Caco-2 (cell line): ENCODE measurements at regions not wholly inside any gene's neighbourhood (a gene's known extent, or its start where the extent isn't known, plus 50 kb on each side); places are given as distances from the start of the nearest gene placed in this dataset.

ENCODE experiments used
- BruUV-seq: library from RNA; stranded (reverse); fragments of 400-500 nt; replicated peaks from 2 replicates; lab custom pipeline; 2021; lab: Mats Ljungman, UMichigan
- CTCF ChIA-PET: fragments of 300-600 bp; sonication (Branson Sonifier 250); formaldehyde crosslinking; loops from one replicate; lab custom pipeline; 2022; ENCODE audit warnings: antibody characterized with exemption; lab: Charles Lee
- POLR2A ChIA-PET: fragments of 300-600 bp; sonication (Branson Sonifier 250); formaldehyde crosslinking; loops from one replicate; lab custom pipeline; 2022; ENCODE audit warnings: antibody characterized with exemption; lab: Charles Lee
- DNase-seq, 2 experiments: peaks; one replicate each; pipeline versions ENCODE4 v3.0.0 to v3.0.0-alpha.2; 2020 to 2022
- H3K27me3 ChIP-seq: replicated peaks from 2 replicates; pipeline ENCODE4 v1.6.0; 2011; ENCODE audit warnings: low read length; ENCODE audit not compliant: control insufficient read depth, insufficient read depth
- H3K36me3 ChIP-seq: 2 replicates; pipeline ENCODE4 v1.5.1; 2011; ENCODE audit warnings: low read length; ENCODE audit not compliant: control insufficient read depth, insufficient read depth
- H3K4me1 ChIP-seq: fragments of 250-450 bp; sonication (Bioruptor Pico); 2 replicates; pipeline ENCODE4 v1.5.1; 2020; ENCODE audit warnings: mild to moderate bottlenecking
- H3K4me3 ChIP-seq: 2 replicates; pipeline ENCODE4 v1.5.1; 2011; ENCODE audit warnings: low read depth, mild to moderate bottlenecking, control low read depth, low read length
- H3K9me3 ChIP-seq: fragments of 250-450 bp; sonication (Bioruptor Pico); 2 replicates; pipeline ENCODE4 v1.5.1; 2020; ENCODE audit warnings: mild to moderate bottlenecking, moderate library complexity
- H3K27ac Mint-ChIP-seq: one replicate; pipeline ENCODE4 v1.8.0; 2022; ENCODE audit warnings: mixed read lengths; ENCODE audit not compliant: unreplicated experiment
- H3K27me3 Mint-ChIP-seq: one replicate; pipeline ENCODE4 v1.8.0; 2022; ENCODE audit warnings: mixed read lengths; ENCODE audit not compliant: insufficient read depth, unreplicated experiment
- H3K36me3 Mint-ChIP-seq: one replicate; pipeline ENCODE4 v1.8.0; 2022; ENCODE audit warnings: mild to moderate bottlenecking, mixed read lengths; ENCODE audit not compliant: insufficient read depth, unreplicated experiment
- H3K4me1 Mint-ChIP-seq: one replicate; pipeline ENCODE4 v1.8.0; 2022; ENCODE audit warnings: low read depth, mixed read lengths; ENCODE audit not compliant: unreplicated experiment
- H3K4me3 Mint-ChIP-seq: one replicate; pipeline ENCODE4 v1.8.0; 2022; ENCODE audit warnings: mild to moderate bottlenecking, moderate library complexity, mixed read lengths; ENCODE audit not compliant: unreplicated experiment
- H3K9me3 Mint-ChIP-seq: one replicate; pipeline ENCODE4 v1.8.0; 2022; ENCODE audit warnings: mixed read lengths; ENCODE audit not compliant: unreplicated experiment
- intact Hi-C: fragments of 100-400 bp; cut with micrococcal nuclease; formaldehyde crosslinking; loops from one replicate; pipeline ENCODE4 v1.10.0; 2022; ENCODE audit not compliant: unreplicated experiment
- TF ChIP-seq, protein P1 (sequence below), 2 experiments: fragments of 200-600 bp in 1 of 2; IDR thresholded peaks; 1 replicate in 1 of 2; 2 replicates in 1 of 2; pipeline versions ENCODE4 v1.5.1 to v1.8.0; 2011 to 2022; ENCODE audit warnings: antibody characterized with exemption in 1 of 2, control low read depth in 1 of 2, inconsistent platforms in 1 of 2, low read depth in 1 of 2, low read length in 1 of 2, mild to moderate bottlenecking in 1 of 2, moderate library complexity in 1 of 2; ENCODE audit not compliant: insufficient read depth in 1 of 2, severe bottlenecking in 1 of 2, unreplicated experiment in 1 of 2

DNA sequence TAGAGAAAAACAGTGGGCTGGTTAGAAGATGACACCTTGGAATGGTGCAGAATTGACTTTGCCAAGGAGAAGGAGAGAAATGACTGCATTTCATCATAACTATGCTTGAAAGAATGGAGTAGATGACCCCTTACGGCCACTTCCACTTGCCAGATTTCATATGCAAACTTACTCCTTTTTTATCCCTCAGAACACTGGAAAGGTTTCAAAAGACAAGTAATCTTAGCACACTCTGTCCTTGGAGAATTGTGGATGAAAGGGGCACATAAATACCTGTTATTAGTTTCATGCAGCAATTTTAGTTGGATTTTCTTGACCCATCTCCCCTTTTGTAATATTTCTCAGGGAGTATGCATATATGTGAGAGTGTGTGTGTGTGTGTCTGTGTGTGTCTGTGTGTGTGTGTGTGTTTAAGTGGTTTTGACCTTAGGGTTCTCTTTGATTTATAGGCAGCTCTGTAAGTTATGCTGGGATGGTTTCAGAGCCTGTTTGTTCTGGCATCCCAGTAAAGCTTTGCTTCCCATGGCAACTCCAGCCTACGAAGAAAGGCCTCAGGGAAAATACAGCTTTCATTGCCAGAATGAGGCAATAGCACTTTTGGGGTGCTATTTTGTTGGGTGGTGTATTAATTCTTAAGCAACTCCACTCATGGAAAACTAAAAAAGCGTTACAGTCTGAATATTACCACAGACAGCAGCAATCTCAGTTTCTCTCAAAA lies 122.2 kb upstream of the TP63 start:
- DNase-seq = no peak
- POLR2A ChIA-PET = no interaction called here
- Mint-ChIP-seq H3K4me3 (no peak overlapping the region), H3K27me3 (peaks cover 4% of the 10 kb centered on the region), H3K36me3 (no peaks in the 10 kb centered on the region), H3K4me1 (peaks cover 11% of the 10 kb centered on the region), H3K27ac (no peak overlapping the region), H3K9me3 (no peaks in the 10 kb centered on the region)
- intact Hi-C loops = no loop called here
- TF ChIP-seq, protein P1, sequence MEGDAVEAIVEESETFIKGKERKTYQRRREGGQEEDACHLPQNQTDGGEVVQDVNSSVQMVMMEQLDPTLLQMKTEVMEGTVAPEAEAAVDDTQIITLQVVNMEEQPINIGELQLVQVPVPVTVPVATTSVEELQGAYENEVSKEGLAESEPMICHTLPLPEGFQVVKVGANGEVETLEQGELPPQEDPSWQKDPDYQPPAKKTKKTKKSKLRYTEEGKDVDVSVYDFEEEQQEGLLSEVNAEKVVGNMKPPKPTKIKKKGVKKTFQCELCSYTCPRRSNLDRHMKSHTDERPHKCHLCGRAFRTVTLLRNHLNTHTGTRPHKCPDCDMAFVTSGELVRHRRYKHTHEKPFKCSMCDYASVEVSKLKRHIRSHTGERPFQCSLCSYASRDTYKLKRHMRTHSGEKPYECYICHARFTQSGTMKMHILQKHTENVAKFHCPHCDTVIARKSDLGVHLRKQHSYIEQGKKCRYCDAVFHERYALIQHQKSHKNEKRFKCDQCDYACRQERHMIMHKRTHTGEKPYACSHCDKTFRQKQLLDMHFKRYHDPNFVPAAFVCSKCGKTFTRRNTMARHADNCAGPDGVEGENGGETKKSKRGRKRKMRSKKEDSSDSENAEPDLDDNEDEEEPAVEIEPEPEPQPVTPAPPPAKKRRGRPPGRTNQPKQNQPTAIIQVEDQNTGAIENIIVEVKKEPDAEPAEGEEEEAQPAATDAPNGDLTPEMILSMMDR (IDR thresholded peaks at IDR 0.05; ENCODE audit: insufficient read depth in 1 of 2, low read depth in 1 of 2, low read length in 1 of 2, severe bottlenecking in 1 of 2, unreplicated experiment in 1 of 2) = no peak
- Histone ChIP-seq H3K4me1 (peaks cover 5% of the 10 kb centered on the region), H3K36me3 (no peaks in the 10 kb centered on the region), H3K27me3 (no peaks in the 10 kb centered on the region), H3K9me3 (no peaks in the 10 kb centered on the region), H3K4me3 (no peak overlapping the region)
- BruUV-seq = no TSS peak
- CTCF ChIA-PET = no interaction called here

DNA sequence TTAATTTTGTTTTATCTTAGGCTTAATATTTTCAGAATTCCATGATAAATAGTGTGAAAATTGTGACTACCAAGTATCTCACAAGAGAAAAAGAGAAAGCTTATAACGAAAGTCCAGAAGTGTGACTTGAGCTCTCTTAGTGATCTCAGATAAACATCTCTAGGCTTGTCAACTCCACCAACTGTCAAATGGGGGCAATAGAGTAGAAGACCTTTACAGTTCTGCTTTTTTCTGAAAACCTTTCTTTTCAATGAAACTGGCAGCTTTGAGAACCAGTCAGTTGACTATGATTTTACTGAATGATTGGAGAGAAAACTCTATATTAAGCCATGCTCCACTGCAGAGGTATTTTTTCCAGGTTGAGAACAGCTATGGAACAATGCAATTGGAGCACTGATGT lies 119.2 kb upstream of the TP63 start:
- Histone ChIP-seq H3K36me3 (no peaks in the 10 kb centered on the region), H3K4me3 (no peak overlapping the region), H3K27me3 (no peaks in the 10 kb centered on the region), H3K9me3 (no peaks in the 10 kb centered on the region), H3K4me1 (peaks cover 5% of the 10 kb centered on the region)
- ChIA-PET POLR2A (no interaction called here), CTCF (no interaction called here)
- TF ChIP-seq, protein P1 (IDR thresholded peaks at IDR 0.05; ENCODE audit: insufficient read depth in 1 of 2, low read depth in 1 of 2, low read length in 1 of 2, severe bottlenecking in 1 of 2, unreplicated experiment in 1 of 2) = no peak
- no peaks in the 10 kb centered on the region for H3K36me3 Mint-ChIP-seq
- peak overlapping the region; percentile 44 for H3K27ac Mint-ChIP-seq
- peaks cover 14% of the 10 kb centered on the region for H3K4me1 Mint-ChIP-seq
- peaks cover 2% of the 10 kb centered on the region for H3K27me3 Mint-ChIP-seq
- DNase-seq = no peak
- no peak overlapping the region for H3K4me3 Mint-ChIP-seq
- intact Hi-C loops = loop anchor here (10.0 kb wide), 1 partner anchor 433 kb away; no protein-coding TSS in a partner anchor
- BruUV-seq = no TSS peak
- H3K9me3 Mint-ChIP-seq = no peaks in the 10 kb centered on the region

DNA sequence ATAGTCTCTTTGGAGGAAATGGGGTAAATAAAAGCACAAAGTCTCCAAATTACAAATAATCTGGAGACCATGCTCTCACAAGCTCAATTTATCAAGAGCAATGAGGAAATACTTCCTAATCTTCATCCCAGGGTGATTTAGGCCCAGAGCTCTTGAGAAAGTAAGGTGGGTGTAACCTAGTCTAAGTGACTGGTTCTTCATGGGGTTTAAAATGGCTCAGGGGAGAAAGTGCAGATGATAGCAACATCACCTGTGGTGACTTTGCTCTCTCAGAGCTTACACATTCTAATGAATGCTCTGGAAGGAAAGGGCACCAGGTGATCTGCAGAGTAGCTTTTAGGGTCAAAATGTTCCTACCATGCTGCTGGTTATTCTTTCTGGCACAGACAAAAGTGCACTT lies 118.4 kb upstream of the TP63 start:
- BruUV-seq = no TSS peak
- TF ChIP-seq, protein P1 (IDR thresholded peaks at IDR 0.05; ENCODE audit: insufficient read depth in 1 of 2, low read depth in 1 of 2, low read length in 1 of 2, severe bottlenecking in 1 of 2, unreplicated experiment in 1 of 2) = no peak
- no peak overlapping the region for H3K4me3 Mint-ChIP-seq
- peaks cover 14% of the 10 kb centered on the region for H3K4me1 Mint-ChIP-seq
- H3K9me3 Mint-ChIP-seq = no peaks in the 10 kb centered on the region
- intact Hi-C loops = loop anchor here (10.0 kb wide), 1 partner anchor 432 kb away; no protein-coding TSS in a partner anchor
- Histone ChIP-seq H3K4me1 (peaks cover 5% of the 10 kb centered on the region), H3K27me3 (no peaks in the 10 kb centered on the region), H3K4me3 (no peak overlapping the region), H3K36me3 (no peaks in the 10 kb centered on the region), H3K9me3 (no peaks in the 10 kb centered on the region)
- no peak for DNase-seq
- ChIA-PET CTCF (interaction anchor here (0.5 to 1.1 kb wide), 2 partner anchors 13 to 434 kb away, joined by 3 read pairs; no protein-coding TSS in a partner anchor), POLR2A (no interaction called here)
- no peaks in the 10 kb centered on the region for H3K27me3 Mint-ChIP-seq
- H3K27ac Mint-ChIP-seq = peak overlapping the region; percentile 62
- no peaks in the 10 kb centered on the region for H3K36me3 Mint-ChIP-seq
